Esophagus muscularis mucosa (tissue), 4 donors: ENCODE measurements at regions not wholly inside any gene's neighbourhood (a gene's known extent, or its start where the extent isn't known, plus 50 kb on each side); places are given as distances from the start of the nearest gene placed in this dataset.

Experiments
- CTCF ChIP-seq, 3 experiments: fragments of 200-600 bp in 2 of 3; fragments of 450-650 bp in 1 of 3; sonication (generic) in 2 of 3; IDR thresholded peaks; one replicate each; pipeline ENCODE4 v1.5.1; 2017 to 2019; ENCODE audit warnings: antibody characterized with exemption in 3 of 3, mild to moderate bottlenecking in 2 of 3, moderate library complexity in 1 of 3
- EP300 ChIP-seq: sonication (generic); formaldehyde crosslinking; IDR thresholded peaks from one replicate; pipeline ENCODE4 v1.6.1; 2017; ENCODE audit warnings: antibody characterized with exemption
- POLR2A ChIP-seq: fragments of 450-650 bp; IDR thresholded peaks from one replicate; pipeline ENCODE4 v1.6.1; 2017; ENCODE audit warnings: antibody characterized with exemption, moderate library complexity, mild to moderate bottlenecking, low read depth
- POLR2AphosphoS5 ChIP-seq, 2 donors: sonication (generic); formaldehyde crosslinking; IDR thresholded peaks; one replicate each; pipeline ENCODE4 v1.6.1; 2017; ENCODE audit warnings: antibody characterized with exemption in 2 of 2

GRCh38 chr11:33977676-33978075 is 73.9 kb upstream of the CAPRIN1 start:
- no peak for TF ChIP-seq CTCF (IDR thresholded peaks at IDR 0.05)
- TF ChIP-seq EP300 = no peak
- no peak for TF ChIP-seq POLR2A
- no peak for TF ChIP-seq POLR2AphosphoS5 (IDR thresholded peaks at IDR 0.05)
